Activated CD4-positive, alpha-beta T cell treated with anti-CD3 and anti-CD28 coated beads, Interleukin-10, Interleukin-2, amounts not matched to agents 100 ng/mL and 50 ng/mL, durations not matched to agents 16 hours and 8 hours (primary cell): ENCODE measurements at regions not wholly inside any gene's neighbourhood (a gene's known extent, or its start where the extent isn't known, plus 50 kb on each side); places are given as distances from the start of the nearest gene placed in this dataset.

Experiments used
- DNase-seq: peaks from one replicate; pipeline ENCODE4 v3.0.0-alpha.2; 2020

DNA sequence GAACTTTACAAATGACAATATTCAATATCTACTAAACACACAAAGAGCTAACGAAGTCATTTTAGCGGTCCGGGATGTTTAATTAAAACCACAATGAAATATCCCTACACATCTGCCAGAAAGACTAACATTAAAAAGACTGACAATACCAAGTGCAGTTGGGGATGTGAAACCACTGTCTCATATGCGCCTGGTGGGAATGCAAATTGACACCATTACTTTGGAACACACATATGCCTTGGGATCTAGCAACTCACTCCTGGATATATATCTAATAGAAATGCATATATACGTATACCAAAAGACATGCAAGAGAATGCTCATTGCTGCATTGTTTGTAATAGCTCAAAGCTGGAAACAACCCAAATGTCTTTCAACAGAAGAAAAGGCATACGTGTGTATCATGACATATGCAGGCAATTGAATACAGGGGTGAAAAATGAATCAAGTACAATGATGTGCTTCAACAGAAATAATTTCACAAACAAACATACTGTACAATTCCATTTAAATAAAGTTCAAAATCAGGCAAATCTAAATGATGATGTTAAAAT lies 153.3 kb downstream of the CARTPT start:
- DNase-seq = no peak

DNA sequence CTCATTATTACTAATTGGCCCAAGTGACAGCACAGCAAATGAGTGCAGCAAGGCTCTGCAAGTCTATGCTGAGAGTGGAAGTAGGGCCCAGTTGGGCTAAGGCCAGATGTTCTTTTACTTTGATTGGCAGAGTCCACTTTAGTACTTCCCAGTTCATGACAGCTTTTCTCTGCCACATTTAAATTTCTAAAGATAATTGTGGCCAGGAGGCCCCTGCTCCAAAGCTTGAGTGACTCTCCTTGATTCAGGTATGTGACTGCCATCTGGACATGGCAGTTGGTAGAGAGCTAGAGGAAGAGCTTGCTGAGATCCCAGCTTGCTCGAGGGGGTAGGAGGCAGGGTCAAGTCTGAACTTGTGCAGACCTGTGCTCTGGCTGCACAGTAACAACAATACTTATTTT lies 154.1 kb downstream of the CARTPT start:
- no peak for DNase-seq

DNA sequence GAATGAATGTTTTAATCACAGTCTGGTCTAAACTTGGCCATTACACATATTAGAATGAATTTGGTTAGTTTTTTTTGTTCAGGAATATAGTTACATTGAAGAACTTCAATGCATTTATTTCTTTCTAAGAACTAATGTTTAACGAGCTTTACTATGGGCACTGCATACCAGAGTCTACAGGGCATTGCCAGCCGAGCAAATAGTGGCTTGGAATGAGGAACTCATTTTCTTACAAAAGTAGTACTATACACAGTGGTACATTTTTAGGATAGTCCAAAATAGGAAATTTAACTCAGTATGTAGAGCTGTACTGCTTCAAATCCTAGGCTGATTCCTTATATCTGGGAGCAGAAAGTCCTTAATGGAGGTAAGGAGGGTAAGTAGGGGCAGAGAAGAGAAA lies 155.4 kb downstream of the CARTPT start:
- no peak for DNase-seq

DNA sequence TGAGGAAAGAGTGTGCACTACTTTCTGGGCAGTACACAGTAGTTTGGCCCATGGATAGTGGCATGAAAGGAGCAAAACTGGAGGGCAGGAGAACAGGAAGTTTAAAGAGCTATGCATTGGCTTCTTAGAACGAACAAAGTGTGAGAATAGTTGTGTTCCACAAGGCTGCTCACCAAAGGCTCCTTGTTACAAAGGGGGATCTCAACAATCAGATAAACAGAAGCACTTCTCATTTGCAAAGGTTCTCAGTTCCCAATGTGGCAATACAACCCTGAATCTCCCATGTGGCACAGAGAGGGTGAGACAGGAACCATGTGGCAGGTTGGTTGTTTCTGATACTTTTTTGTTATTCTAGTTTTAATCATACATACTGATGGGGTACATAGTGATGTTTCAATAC lies 158.4 kb downstream of the CARTPT start:
- DNase-seq = no peak

DNA sequence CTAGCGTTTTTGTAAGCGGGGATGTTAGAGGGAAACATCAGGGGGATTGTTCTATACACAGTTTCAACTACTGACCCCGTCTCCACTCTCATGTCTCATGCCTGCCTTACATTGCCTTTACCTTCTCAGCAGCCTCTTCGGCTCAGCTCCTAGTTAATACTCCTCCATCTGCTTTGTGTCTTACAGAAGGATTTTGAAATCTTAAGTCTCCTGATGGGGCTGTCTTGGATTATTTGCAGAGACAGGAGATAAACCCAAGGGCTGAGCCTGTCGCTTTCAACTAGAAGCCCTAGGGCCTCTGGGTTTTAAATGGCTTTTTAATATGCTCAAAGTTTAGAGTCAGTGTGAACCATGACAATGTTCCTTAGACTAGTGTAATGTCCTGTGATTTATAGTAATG lies 161.5 kb downstream of the CARTPT start:
- DNase-seq = no peak

DNA sequence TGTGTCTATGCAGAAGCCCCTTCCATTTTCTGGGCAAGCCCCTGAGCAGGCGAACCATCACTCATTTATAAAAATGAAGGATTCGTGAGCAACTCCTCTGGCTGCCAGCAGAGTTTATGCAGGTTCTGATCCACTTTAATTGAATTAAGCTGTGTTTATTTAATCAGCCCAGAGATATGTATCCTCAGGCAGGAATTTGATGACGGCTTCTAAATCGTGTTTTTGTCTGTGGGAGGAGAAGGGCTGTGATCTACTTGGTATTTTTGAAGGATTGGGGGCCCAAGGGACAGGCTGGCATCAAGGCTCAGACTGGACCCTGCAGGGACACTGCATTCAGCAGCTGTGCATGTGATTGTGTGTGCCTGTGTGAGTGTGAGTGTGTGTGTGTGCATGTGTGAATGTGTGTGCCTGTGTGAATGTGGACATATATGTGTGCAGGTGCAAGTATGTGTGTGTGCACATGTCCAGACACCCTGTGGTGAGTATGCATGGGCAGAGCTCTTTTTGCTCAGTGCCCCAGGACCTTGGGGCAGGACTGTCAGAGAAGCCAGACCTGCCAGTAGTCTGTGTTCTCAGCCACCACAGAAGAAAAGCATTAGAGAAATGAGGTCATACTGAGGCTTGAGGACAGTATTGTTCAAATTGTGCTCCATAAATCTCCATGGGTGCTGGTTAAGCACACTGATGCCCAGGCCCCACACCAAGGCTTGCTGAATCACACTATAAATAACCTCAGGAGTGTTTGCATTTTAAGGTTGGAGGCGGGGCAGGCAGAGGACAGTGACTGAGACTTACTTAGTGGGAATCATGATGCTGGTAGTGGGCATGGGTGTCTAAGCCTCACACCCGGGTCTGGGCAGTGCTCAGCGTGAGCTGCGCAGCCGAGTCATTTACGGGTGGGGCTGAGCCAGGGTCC lies 164.0 kb downstream of the CARTPT start:
- DNase-seq = no peak

DNA sequence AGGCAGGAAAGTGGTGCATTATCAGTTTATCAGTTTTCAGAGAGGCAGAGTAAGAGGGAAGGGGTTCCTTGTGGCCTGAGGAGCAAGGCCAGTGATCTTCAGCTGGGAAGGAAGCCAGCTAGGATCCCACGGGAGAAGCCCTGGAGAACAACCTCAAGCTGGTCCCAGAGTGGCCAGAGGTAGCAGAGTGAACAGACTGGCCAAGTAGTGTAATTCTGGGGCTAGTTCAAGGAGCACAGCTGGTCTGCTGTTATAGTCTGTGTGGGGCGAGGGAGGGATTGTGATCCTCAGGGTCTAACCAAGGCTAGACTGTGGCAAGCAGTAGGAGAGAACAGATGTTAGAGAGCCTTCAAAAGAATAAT lies 164.6 kb downstream of the CARTPT start:
- DNase-seq = no peak

DNA sequence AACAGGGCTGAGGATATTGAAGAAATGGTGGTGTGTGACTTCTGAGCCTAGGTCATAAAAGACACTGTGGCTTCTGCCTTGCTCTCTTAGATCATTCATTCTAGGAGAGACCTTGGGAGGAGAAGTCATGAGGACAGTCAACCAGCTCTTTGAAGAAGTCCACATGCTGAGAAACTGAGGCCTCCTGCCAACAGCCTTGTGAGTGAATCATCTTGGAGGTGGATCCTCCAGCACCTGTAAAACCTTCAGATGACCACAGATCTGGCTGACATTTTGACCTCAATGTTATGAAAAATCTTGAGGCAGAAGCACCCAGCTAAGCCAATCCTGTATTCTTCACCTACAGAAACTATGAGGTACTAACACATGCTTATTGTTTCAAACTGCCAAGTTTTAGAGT lies 165.9 kb downstream of the CARTPT start:
- DNase-seq = no peak

DNA sequence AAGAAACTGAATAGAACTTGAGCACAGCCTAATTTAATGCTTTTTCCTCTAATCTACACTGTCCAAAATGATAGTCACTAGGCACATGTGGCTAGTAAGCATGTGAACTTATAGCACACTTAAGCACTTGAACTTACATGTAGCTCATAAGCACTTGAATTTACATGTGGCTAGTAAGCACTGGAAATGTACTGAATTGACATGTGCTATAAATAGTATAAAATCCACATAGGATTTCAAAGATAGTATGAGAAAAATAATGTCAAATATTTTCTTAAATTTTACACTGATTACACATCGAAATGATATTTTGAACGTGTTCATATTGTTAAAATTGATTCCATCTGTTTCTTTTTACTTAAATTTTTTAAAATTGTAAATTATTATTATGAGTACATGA lies 167.3 kb downstream of the CARTPT start:
- DNase-seq = no peak

DNA sequence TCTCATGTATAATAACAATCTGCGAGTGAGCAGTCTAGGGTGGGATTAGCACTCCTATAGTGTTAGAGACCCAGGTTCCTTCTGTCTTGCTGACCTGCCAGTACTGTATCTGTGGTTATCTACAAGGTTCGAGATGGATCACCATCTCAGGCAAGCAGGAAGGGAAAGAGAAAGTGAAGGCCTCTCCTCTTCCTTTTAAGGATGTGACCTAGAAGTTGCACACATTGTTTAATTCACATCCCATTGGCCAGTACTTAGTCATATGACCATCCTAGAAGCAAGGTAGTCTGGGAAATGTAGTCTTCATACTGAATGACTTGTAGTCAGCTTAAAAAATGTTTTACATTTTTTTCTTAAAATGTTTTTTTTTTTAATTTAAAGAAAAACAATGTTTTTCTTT lies 168.6 kb downstream of the CARTPT start:
- DNase-seq = peak; percentile 78

DNA sequence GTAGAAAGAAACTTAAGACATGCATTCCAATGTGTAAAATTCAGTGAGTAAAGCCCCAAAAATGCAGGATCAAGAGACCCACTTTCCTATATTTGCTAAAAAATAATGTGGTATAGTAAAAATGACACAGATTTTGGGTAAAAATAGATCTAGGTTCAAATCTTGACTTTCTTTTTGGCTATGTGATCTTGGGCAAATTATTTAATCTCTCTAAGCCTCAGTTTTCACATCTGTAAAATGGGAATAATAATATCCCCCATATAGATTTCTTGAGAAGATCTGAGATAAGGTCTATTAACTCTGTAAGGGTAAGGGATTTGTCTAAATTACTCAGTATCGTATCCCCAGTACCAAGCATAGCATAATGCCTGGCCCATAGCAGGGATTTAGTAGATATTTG lies 172.3 kb downstream of the CARTPT start:
- no peak for DNase-seq

DNA sequence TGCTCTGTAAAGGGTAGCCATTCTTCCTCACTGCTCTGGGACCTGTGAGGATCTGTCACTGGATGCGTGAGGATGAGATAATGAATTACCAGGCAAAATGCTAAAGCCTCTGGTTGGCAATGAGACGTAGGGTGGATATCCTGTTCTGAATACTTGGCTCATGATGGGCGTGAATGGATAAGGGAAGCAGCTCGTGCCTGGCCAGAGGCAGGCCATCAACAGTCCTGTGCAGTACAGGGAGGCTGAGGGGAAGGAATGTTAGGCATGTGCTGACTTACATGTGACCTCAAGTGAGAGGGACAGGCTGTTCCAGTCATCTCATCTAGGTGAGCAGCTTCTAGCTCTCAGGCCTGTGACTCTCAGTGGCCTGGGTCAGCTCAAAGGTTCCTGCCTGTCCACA lies 172.8 kb downstream of the CARTPT start:
- DNase-seq = no peak

DNA sequence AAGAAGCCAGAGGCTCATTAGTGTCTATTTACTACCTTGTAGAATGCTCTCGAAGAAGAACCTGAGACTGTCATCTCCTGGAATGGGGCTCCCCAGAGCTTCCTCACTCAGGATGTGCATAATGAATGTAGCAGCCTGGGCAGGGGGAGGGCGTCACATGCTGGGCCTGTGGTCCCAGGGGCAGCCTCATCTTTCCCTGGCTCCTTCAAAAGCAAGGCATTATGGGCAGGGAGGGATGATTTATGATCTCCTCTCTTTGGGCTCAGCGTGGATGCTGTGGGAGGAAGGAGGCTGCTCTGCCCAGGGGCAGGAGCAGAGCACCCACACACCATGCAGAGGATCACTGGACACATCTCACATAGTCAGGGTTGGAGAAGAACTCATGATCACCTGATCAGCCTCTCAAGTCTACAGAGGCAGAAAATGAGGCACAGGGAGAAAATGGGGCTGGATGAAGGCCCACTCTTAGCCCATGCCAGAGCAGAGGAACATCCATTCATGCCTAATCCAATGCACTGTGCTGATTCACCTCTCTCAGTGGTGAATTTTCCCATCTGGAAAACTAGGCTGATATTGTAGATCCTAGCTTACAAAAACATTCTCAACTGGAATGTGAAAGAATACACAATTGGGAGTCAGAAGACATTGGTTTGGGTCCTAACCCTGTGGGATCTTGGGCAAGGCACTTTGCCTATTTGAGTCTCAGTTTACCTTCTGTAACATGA lies 173.7 kb downstream of the CARTPT start:
- DNase-seq = no peak

DNA sequence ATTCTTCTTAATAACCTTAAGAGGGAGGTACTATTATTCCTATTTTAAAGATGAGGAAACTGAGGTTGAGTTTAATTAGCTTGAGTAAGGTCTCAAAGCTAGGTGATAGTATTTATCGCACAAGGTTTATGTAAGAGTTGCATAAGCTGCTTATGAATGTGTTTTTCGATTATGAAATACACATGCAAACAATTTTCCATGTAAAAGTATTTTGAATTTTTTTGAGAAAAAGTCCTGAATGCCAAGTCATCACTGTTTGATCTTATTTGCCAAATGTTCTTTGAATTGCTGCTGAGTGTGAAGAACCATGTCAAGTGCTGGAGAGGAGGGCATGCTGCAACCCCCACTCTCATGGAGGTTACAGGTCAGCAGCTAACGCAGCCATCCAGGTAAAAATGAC lies 174.4 kb downstream of the CARTPT start:
- DNase-seq = no peak

DNA sequence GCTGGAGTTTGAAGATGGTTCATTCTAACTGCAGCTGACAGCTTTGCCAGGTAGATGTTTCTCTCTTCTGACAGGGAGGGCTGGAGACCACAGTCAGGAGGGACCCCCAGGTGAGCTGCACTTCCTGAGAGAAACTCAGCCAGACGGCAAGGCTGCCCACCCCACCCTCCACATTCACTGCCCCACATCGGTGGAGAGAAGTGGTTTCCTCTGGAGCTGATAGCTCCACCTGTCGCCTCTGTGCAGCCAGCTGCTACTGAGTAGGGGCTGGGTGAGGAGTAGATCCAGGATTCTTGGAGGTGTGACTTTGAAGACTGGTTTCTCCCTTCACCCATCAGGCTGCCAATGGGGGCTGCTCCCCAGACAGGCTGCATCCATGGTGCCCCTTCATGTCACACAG lies 175.0 kb downstream of the CARTPT start:
- no peak for DNase-seq

DNA sequence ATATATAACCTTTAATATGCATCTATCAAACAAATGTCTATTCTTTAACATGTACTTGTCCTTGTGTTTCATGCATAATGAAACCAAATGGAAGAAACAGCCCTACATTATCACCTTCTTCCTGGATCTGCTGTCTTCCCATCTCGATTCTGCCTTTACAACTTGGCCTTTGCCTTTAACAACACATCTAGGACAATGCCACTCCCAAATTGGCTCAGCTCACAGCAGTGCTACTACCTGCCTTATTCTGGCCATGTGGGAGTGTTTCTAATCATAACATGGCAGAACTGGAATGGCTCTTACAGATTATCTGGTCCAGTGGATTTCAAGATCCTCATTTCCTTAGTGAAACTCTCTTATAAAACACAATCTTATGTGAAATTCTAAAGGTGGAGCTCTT lies 176.5 kb downstream of the CARTPT start:
- DNase-seq = no peak

DNA sequence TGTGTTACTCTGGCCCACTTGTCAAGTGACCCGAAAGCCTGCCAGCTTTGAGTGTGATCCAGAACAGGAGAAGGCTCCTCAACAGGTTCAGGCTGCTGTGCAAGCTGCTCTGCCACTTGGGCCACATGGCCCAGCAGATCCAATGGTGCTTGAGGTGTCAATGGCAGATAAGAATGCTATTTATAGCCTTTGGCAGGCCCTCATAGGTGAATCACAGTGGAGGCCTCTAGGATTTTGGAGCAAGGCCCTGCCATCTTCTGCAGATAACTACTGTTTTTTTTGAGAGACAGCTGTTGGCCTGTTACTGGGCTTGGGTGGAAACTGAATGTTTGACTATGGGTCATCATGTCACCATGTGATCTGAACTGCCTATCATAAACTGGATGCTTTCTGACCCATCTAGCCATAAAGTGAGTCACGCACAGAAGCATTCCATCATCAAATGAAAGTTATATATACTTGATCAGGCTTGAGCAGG lies 180.8 kb downstream of the CARTPT start:
- DNase-seq = no peak

DNA sequence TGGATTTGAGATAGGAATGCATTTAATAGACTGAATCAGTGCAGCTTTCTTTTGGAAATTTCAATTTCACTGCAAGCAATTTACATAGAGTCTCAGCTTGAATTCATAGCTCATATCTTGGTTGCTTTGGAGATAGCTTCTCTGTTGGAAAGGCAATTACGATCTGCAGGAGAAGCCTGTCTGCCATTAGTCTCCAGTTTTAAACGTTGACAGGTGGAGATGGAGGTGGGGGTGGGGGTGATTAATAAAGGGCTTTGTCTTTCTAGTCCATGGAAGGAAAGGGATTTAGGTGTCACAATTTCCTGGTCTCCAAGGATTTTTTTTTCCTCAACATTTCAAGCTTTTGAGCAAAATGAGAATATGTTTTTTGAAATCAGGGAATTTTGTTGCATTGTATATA lies 184.7 kb downstream of the CARTPT start:
- DNase-seq = no peak

DNA sequence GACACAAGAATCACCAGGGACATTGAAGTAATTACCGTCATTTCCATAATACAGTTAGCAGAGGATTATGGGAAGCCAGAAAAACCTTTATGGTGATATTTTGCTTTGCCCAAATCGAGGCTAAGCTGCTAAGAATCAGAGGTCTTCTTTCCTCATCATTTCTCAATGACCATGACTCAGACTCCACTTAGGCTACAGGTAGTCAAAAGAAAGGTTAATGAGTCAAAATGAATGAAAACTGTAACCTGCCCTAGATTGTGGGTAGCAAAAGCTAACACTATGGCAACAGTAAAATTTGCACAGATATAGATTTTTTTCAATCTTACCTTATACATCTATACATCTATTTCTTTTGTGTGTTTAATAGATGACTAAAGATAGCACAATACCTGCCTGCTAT lies 185.8 kb downstream of the CARTPT start:
- no peak for DNase-seq

DNA sequence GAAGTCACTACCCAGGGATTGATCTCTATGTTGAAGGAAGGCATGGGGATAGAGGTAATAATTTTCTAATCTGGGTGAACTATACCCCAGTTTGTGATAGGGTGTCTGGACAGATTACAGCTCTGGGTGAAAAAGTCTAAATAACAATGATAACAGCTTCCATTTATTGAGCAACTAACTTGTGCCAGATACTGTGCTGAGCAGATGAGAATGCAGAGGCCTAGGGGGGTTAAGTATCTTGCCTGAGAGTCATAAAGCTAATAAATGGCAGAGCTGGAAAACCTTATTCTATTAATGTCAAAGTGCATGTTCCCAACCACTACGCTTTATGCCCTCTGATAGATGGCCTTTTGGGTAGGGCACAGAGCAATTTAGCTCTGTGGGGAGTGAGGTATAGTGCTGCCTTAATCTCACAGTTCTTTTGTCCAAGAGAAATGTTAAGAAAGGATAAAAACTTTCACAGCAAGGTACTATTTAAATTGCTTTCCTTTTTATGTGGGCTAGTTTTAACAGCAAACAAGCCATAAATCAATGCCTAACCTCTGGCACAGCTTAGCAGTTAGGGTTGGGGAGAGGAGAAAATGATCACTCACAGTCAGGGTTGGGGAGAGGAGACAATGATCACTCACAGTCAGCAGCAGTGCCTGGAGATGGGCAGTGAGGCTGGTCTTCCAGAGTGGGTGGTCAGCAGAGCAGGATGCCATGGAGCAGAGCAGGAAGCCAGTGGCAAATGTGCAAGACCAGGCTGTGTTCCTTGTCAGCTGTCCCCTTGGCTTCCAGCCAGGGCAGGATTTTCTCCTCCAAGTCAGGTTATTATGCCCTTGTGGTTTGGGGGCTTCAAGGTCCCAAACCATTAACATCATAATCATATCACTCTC lies 187.0 kb downstream of the CARTPT start:
- DNase-seq = no peak

DNA sequence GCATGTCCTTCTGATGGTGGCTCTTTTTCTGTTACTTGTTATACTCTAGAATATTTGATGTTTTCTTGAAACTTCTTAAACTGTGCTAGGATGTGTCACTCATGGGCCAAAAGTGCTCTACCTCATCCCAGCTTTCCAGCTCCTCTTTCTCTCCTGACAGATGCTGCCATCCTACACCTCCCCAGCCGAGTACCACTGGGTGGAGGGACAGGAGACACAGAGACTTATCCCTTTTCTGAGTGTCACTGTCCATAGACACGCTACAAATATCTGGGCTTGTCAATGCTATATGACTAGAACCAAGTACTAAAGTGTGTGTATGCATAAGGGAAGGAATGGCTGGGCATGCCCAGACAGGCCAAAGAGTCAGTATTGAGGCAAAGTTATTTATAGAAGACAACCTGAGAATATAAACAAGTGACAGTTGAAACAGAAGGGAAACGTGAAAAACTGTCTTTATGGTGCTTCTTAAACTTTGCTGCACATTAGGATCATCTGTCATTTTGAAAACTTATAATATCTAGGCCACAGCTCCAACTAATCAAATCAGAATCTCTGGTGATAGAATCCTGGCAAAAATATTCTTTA lies 188.0 kb downstream of the CARTPT start:
- DNase-seq = no peak

DNA sequence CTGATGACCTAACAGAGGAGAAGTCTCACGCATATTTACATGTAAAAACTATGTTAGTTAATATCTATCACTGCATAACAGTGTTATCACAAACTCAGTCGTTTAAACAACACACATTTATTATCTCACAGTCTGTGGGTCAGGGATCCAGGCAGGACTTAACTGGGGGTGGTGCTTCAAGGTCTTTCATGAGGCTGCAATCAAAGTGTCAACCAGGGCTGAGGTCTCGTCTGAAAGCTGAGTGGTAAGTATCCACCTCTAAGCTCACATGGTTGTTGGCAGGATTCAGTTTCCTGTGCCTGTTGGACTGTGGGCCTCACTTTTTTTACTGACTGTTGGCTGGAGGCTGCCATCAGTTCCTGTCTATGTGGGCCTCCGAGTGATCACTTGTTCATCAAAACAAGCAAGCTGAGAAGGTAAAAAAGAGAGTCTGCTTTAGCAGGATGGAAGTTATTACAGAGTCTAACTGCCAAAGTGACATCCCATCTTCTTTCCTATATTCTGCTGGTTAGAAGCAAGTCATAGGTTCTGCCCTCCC lies 188.6 kb downstream of the CARTPT start:
- DNase-seq = no peak
